ENCODE measurements at regions not wholly inside any gene's neighbourhood (a gene's known extent, or its start where the extent isn't known, plus 50 kb on each side); places are given as distances from the start of the nearest gene placed in this dataset.

GRCh38 chr5:94025788-94026473 is 284.5 kb upstream of the POU5F2 start:
- H3K36me3 ChIP-seq (ENCODE audit: insufficient read depth, low read length, poor library complexity, severe bottlenecking) = no peaks in the 10 kb centered on the region
- no peak overlapping the region for H3K4me3 ChIP-seq (ENCODE audit: low read depth, low read length, poor library complexity, severe bottlenecking)
- intact Hi-C loops (cut with micrococcal nuclease; ENCODE audit: unreplicated experiment) = no loop called here
- TF ChIP-seq EZH2 (IDR thresholded peaks at IDR 0.05; ENCODE audit: borderline replicate concordance, low read depth, low read length, poor library complexity, severe bottlenecking) = no peak
- no peak for TF ChIP-seq CTCF (conservative IDR thresholded peaks at IDR 0.05; ENCODE audit: low read depth, low read length)
- no peaks in the 10 kb centered on the region for H3K27me3 ChIP-seq (replicated peaks; ENCODE audit: insufficient read depth, low read depth, low read length, poor library complexity)
- POLR2A ChIA-PET (ENCODE audit: low non-redundant PET) = no interaction called here
- H3K4me1 ChIP-seq (ENCODE audit: insufficient read depth, low read length, poor library complexity, severe bottlenecking) = no peaks in the 10 kb centered on the region
- no TSS peak for BruUV-seq (replicated peaks)
- H3K27ac ChIP-seq (ENCODE audit: low read depth, low read length, poor library complexity, severe bottlenecking) = no peak overlapping the region
- H3K9me3 ChIP-seq (ENCODE audit: low read depth, low read length, poor library complexity, severe bottlenecking) = no peaks in the 10 kb centered on the region
- CTCF ChIA-PET = no interaction called here
- no peak for DNase-seq (ENCODE audit: low spot score)

- TF ChIP-seq EZH2 (IDR thresholded peaks at IDR 0.05; ENCODE audit: borderline replicate concordance, low read depth, low read length, poor library complexity, severe bottlenecking) (no peak), CTCF (conservative IDR thresholded peaks at IDR 0.05; ENCODE audit: low read depth, low read length) (no peak)
- no peaks in the 10 kb centered on the region for H3K27me3 ChIP-seq (replicated peaks; ENCODE audit: insufficient read depth, low read depth, low read length, poor library complexity)
- H3K27ac ChIP-seq (ENCODE audit: low read depth, low read length, poor library complexity, severe bottlenecking) = no peak overlapping the region
- BruUV-seq (replicated peaks) = no TSS peak
- no peaks in the 10 kb centered on the region for H3K9me3 ChIP-seq (ENCODE audit: low read depth, low read length, poor library complexity, severe bottlenecking)
- no peak for DNase-seq (ENCODE audit: low spot score)
- H3K36me3 ChIP-seq (ENCODE audit: insufficient read depth, low read length, poor library complexity, severe bottlenecking) = no peaks in the 10 kb centered on the region
- H3K4me3 ChIP-seq (ENCODE audit: low read depth, low read length, poor library complexity, severe bottlenecking) = no peak overlapping the region
- ChIA-PET CTCF (no interaction called here), POLR2A (ENCODE audit: low non-redundant PET) (no interaction called here)
- no peaks in the 10 kb centered on the region for H3K4me1 ChIP-seq (ENCODE audit: insufficient read depth, low read length, poor library complexity, severe bottlenecking)
- intact Hi-C loops (cut with micrococcal nuclease; ENCODE audit: unreplicated experiment) = no loop called here
Observed at GRCh38 chr5:94024620-94025019, 283.2 kb upstream of the POU5F2 start.

GRCh38 chr5:94024101-94024500 is 282.7 kb upstream of the POU5F2 start:
- Histone ChIP-seq H3K9me3 (ENCODE audit: low read depth, low read length, poor library complexity, severe bottlenecking) (no peaks in the 10 kb centered on the region), H3K27ac (ENCODE audit: low read depth, low read length, poor library complexity, severe bottlenecking) (no peak overlapping the region), H3K4me1 (ENCODE audit: insufficient read depth, low read length, poor library complexity, severe bottlenecking) (no peaks in the 10 kb centered on the region), H3K36me3 (ENCODE audit: insufficient read depth, low read length, poor library complexity, severe bottlenecking) (no peaks in the 10 kb centered on the region), H3K27me3 (replicated peaks; ENCODE audit: insufficient read depth, low read depth, low read length, poor library complexity) (no peaks in the 10 kb centered on the region), H3K4me3 (ENCODE audit: low read depth, low read length, poor library complexity, severe bottlenecking) (no peak overlapping the region)
- BruUV-seq (replicated peaks) = no TSS peak
- POLR2A ChIA-PET (ENCODE audit: low non-redundant PET) = no interaction called here
- intact Hi-C loops (cut with micrococcal nuclease; ENCODE audit: unreplicated experiment) = no loop called here
- no peak for DNase-seq (ENCODE audit: low spot score)
- TF ChIP-seq EZH2 (IDR thresholded peaks at IDR 0.05; ENCODE audit: borderline replicate concordance, low read depth, low read length, poor library complexity, severe bottlenecking) (no peak), CTCF (conservative IDR thresholded peaks at IDR 0.05; ENCODE audit: low read depth, low read length) (no peak)
- CTCF ChIA-PET = no interaction called here

Data from A673 (cell line).